PC-3 (cell line): ENCODE measurements at regions not wholly inside any gene's neighbourhood (a gene's known extent, or its start where the extent isn't known, plus 50 kb on each side); places are given as distances from the start of the nearest gene placed in this dataset.

Experiments used
- EZH2 ChIP-seq: fragments of 300-600 bp; sonication (generic); IDR thresholded peaks from one replicate; pipeline ENCODE4 v1.6.1; 2017; ENCODE audit warnings: antibody characterized with exemption, mild to moderate bottlenecking, low read length; ENCODE audit not compliant: unreplicated experiment
- TF ChIP-seq, protein P1 (sequence below): fragments of 300-600 bp; sonication (generic); conservative IDR thresholded peaks from 2 replicates; pipeline ENCODE4 v1.5.1; 2017; ENCODE audit warnings: antibody characterized with exemption, low read depth, mild to moderate bottlenecking, low read length

DNA sequence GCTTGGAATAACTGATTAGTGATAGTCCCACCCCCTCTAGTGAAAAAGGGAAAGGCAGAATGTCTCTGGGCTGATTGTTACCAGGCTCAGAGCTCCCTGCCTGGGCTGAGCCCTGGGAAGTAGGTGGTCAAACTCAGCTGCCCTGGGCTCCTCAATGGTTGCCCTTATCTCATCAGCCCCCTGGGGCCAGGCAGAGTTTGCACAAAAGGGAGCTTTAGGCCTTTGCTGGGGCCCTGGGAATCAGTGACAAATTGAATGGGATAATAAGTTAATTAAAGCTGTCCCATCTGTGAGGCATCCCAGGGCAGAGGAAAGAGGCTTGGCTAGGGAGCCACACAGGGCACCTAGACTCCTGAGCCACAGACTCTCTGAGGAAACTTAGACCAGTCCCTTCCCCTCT, 89.0 kb downstream of the EFNB1 start:
- no peak for TF ChIP-seq EZH2
- TF ChIP-seq, protein P1, sequence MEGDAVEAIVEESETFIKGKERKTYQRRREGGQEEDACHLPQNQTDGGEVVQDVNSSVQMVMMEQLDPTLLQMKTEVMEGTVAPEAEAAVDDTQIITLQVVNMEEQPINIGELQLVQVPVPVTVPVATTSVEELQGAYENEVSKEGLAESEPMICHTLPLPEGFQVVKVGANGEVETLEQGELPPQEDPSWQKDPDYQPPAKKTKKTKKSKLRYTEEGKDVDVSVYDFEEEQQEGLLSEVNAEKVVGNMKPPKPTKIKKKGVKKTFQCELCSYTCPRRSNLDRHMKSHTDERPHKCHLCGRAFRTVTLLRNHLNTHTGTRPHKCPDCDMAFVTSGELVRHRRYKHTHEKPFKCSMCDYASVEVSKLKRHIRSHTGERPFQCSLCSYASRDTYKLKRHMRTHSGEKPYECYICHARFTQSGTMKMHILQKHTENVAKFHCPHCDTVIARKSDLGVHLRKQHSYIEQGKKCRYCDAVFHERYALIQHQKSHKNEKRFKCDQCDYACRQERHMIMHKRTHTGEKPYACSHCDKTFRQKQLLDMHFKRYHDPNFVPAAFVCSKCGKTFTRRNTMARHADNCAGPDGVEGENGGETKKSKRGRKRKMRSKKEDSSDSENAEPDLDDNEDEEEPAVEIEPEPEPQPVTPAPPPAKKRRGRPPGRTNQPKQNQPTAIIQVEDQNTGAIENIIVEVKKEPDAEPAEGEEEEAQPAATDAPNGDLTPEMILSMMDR, result no peak
